SK-N-SH (cell line): ENCODE measurements at regions not wholly inside any gene's neighbourhood (a gene's known extent, or its start where the extent isn't known, plus 50 kb on each side); places are given as distances from the start of the nearest gene placed in this dataset.
A peak's percentile ranks its signal among the peaks of the same experiment; 100 is the strongest.

Source experiments
- CTCF ChIA-PET: fragments of 300-600, 350-600 bp; formaldehyde crosslinking; extraction: SDS; loops from one replicate; lab custom pipeline; 2021; lab: Yijun Ruan, JAX
- POLR2A ChIA-PET: fragments of 350-600 bp; sonication (Branson Sonifier 250); formaldehyde crosslinking; extraction: SDS; loops from one replicate; lab custom pipeline; 2020; ENCODE audit warnings: antibody characterized with exemption, inconsistent platforms; lab: Yijun Ruan, JAX
- DNase-seq: peaks from one replicate; pipeline ENCODE4 v3.0.0; 2012
- H2AFZ ChIP-seq: fragments of 200-600 bp; sonication (generic); 2 replicates; pipeline ENCODE4 v1.8.1; 2016; ENCODE audit warnings: antibody characterized with exemption, mild to moderate bottlenecking, low read depth
- H3F3A ChIP-seq: fragments of 200-600 bp; sonication (generic); replicated peaks from 2 replicates; pipeline ENCODE3; 2016; ENCODE audit warnings: antibody characterized with exemption, mild to moderate bottlenecking; ENCODE audit not compliant: insufficient read depth
- H3K27ac ChIP-seq, 2 experiments: fragments of 200-500 bp in 1 of 2; fragments of 200-600 bp in 1 of 2; sonication (Bioruptor generic) in 1 of 2; sonication (generic), shearing (Covaris generic) in 1 of 2; 2 replicates each; pipeline versions ENCODE4 v1.5.1 to v1.6.1; 2014 to 2016; ENCODE audit warnings: low read depth in 2 of 2, inconsistent platforms in 1 of 2, low read length in 1 of 2, mild to moderate bottlenecking in 1 of 2, mixed read lengths in 1 of 2
- H3K27me3 ChIP-seq: fragments of 200-600 bp; sonication (generic), shearing (Covaris generic); 2 replicates; pipeline ENCODE4 v1.6.1; 2016; ENCODE audit warnings: mixed run types; ENCODE audit not compliant: insufficient read depth
- H3K36me3 ChIP-seq, 2 experiments: fragments of 200-500 bp in 1 of 2; fragments of 200-600 bp in 1 of 2; sonication (Bioruptor generic) in 1 of 2; sonication (generic) in 1 of 2; replicated peaks in 1 of 2; 2 replicates each; pipeline versions ENCODE3 to v1.5.1; 2014 to 2016; ENCODE audit warnings: low read length in 1 of 2, mild to moderate bottlenecking in 1 of 2; ENCODE audit not compliant: insufficient read depth in 2 of 2, control insufficient read depth in 1 of 2
- H3K4me1 ChIP-seq, 2 experiments: fragments of 200-500 bp in 1 of 2; fragments of 200-600 bp in 1 of 2; sonication (Bioruptor generic) in 1 of 2; sonication (generic), shearing (Covaris generic) in 1 of 2; 2 replicates each; pipeline versions ENCODE4 v1.5.1 to v1.6.1; 2014 to 2016; ENCODE audit warnings: low read depth in 1 of 2, low read length in 1 of 2, mixed run types in 1 of 2; ENCODE audit not compliant: insufficient read depth in 2 of 2, control insufficient read depth in 1 of 2
- H3K4me2 ChIP-seq: fragments of 200-600 bp; sonication (generic), shearing (Covaris generic); 2 replicates; pipeline ENCODE4 v1.6.1; 2017; ENCODE audit warnings: mixed run types
- H3K4me3 ChIP-seq, 2 experiments: fragments of 200-500 bp in 1 of 2; fragments of 200-600 bp in 1 of 2; sonication (Bioruptor generic) in 1 of 2; sonication (generic), shearing (Covaris generic) in 1 of 2; 2 replicates each; pipeline versions ENCODE4 v1.5.1 to v1.8.1; 2014 to 2016; ENCODE audit warnings: low read depth in 2 of 2, inconsistent platforms in 1 of 2, low read length in 1 of 2, mild to moderate bottlenecking in 1 of 2, mixed read lengths in 1 of 2, moderate library complexity in 1 of 2
- H3K79me2 ChIP-seq: fragments of 200-600 bp; sonication (generic); 2 replicates; pipeline ENCODE4 v1.8.1; 2017; ENCODE audit warnings: mild to moderate bottlenecking; ENCODE audit not compliant: insufficient read depth
- H3K9ac ChIP-seq: fragments of 200-600 bp; sonication (generic); 2 replicates; pipeline ENCODE4 v1.6.1; 2017; ENCODE audit warnings: mixed run types
- H3K9me2 ChIP-seq: fragments of 200-600 bp; sonication (generic); 2 replicates; pipeline ENCODE4 v1.6.1; 2017; ENCODE audit warnings: mixed run types
- H3K9me3 ChIP-seq: fragments of 200-600 bp; sonication (generic); 2 replicates; pipeline ENCODE4 v1.6.1; 2017; ENCODE audit warnings: mixed run types, mild to moderate bottlenecking, moderate library complexity
- H4K20me1 ChIP-seq: fragments of 200-600 bp; sonication (generic); 2 replicates; pipeline ENCODE4 v1.6.1; 2017; ENCODE audit warnings: mild to moderate bottlenecking, mixed run types; ENCODE audit not compliant: insufficient read depth
- CTCF ChIP-seq: fragments of 200-600 bp; sonication (generic); IDR thresholded peaks from 2 replicates; pipeline ENCODE4 v1.6.1; 2017; ENCODE audit warnings: antibody characterized with exemption, mild to moderate bottlenecking, moderate library complexity
- ELF1 ChIP-seq: IDR thresholded peaks from 2 replicates; pipeline ENCODE4 v1.4.0; 2012
- EZH2phosphoT487 ChIP-seq: fragments of 200-600 bp; sonication (generic); IDR thresholded peaks from 2 replicates; pipeline ENCODE4 v1.6.1; 2017; ENCODE audit warnings: low read depth, mixed run types, mild to moderate bottlenecking, antibody characterized with exemption, moderate library complexity, borderline replicate concordance
- FOXJ3 ChIP-seq: sonication (generic); formaldehyde crosslinking; IDR thresholded peaks from 2 replicates; pipeline ENCODE4 v1.5.1; 2020; ENCODE audit warnings: mild to moderate bottlenecking, missing genetic modification reagents
- GABPA ChIP-seq: IDR thresholded peaks from 2 replicates; pipeline ENCODE4 v1.4.0; 2012; ENCODE audit warnings: low read depth, mild to moderate bottlenecking
- GATA2 ChIP-seq: sonication (generic); formaldehyde crosslinking; IDR thresholded peaks from 2 replicates; pipeline ENCODE4 v1.5.0; 2020; ENCODE audit warnings: mild to moderate bottlenecking, missing genetic modification reagents
- MAX ChIP-seq: IDR thresholded peaks from 2 replicates; pipeline ENCODE4 v1.4.0; 2012; ENCODE audit warnings: low read depth
- MEF2A ChIP-seq: IDR thresholded peaks from 2 replicates; pipeline ENCODE4 v1.4.0; 2012; ENCODE audit warnings: low read depth, borderline replicate concordance
- MXI1 ChIP-seq: IDR thresholded peaks from 2 replicates; pipeline ENCODE4 v1.6.1; 2012; ENCODE audit warnings: mild to moderate bottlenecking, low read depth, low read length, improper control_type of control experiment
- PBX3 ChIP-seq: IDR thresholded peaks from 2 replicates; pipeline ENCODE4; 2012
- POLR2AphosphoS5 ChIP-seq: IDR thresholded peaks from 2 replicates; pipeline ENCODE4 v1.6.1; 2012; ENCODE audit warnings: low read depth, low read length
- RAD21 ChIP-seq: IDR thresholded peaks from 2 replicates; pipeline ENCODE4 v1.6.1; 2012; ENCODE audit warnings: mild to moderate bottlenecking, low read length
- RCOR1 ChIP-seq: fragments of 150-350 bp; IDR thresholded peaks from 2 replicates; pipeline ENCODE4 v1.6.1; 2017; ENCODE audit warnings: antibody characterized with exemption, low read length
- RFX5 ChIP-seq: IDR thresholded peaks from 2 replicates; pipeline ENCODE4 v1.6.1; 2012; ENCODE audit warnings: mild to moderate bottlenecking, improper control_type of control experiment, low read length
- SIN3A ChIP-seq: IDR thresholded peaks from 2 replicates; pipeline ENCODE4 v1.6.1; 2012; ENCODE audit warnings: low read depth, mild to moderate bottlenecking, low read length, moderate library complexity, borderline replicate concordance
- SMC3 ChIP-seq: IDR thresholded peaks from 2 replicates; pipeline ENCODE4 v1.6.1; 2012; ENCODE audit warnings: low read depth, low read length, improper control_type of control experiment
- USF1 ChIP-seq: IDR thresholded peaks from 2 replicates; pipeline ENCODE4 v1.4.0; 2012; ENCODE audit warnings: low read depth, borderline replicate concordance
- USF2 ChIP-seq: fragments of 150-350 bp; IDR thresholded peaks from 2 replicates; pipeline ENCODE4 v1.6.1; 2017; ENCODE audit warnings: antibody characterized with exemption, low read length, low read depth, borderline replicate concordance
- YY1 ChIP-seq: IDR thresholded peaks from 2 replicates; pipeline ENCODE4 v1.4.0; 2012; ENCODE audit warnings: low read depth, mild to moderate bottlenecking
- WGBS: methylation state at CpG from one replicate; pipeline ENCODE4 v1.1.6; 2017; ENCODE audit warnings: low lambda C conversion rate; 5-methylcytosine and 5-hydroxymethylcytosine counted together

GRCh38 chr17:54172096-54172984 lies 349.6 kb downstream of the KIF2B start:
- WGBS: 4% methylated on average over 3 of the region's 3 CpGs
- Histone ChIP-seq H3K4me3 (no peak overlapping the region), H3K9me3 (peaks cover 8% of the 10 kb centered on the region; the same call in 1 of the 2 replicates), H4K20me1 (no peaks in the 10 kb centered on the region), H3K36me3 (no peaks in the 10 kb centered on the region), H3F3A (no peaks in the 10 kb centered on the region), H3K27me3 (no peaks in the 10 kb centered on the region), H3K27ac (peak overlapping the region in 1 of 2 experiments; percentile 6; a peak in 1 of 4 replicates), H3K4me2 (no peak overlapping the region), H2AFZ (no peak overlapping the region), H3K79me2 (no peaks in the 10 kb centered on the region), H3K9me2 (no peaks in the 10 kb centered on the region), H3K4me1 (no peaks in the 10 kb centered on the region; a peak in 1 of 4 replicates), H3K9ac (no peak overlapping the region)
- no peak for TF ChIP-seq RCOR1
- no peak for TF ChIP-seq ELF1
- TF ChIP-seq GATA2 (CRISPR knock-in tag): no peak
- peak; percentile 57 for TF ChIP-seq SMC3
- TF ChIP-seq MAX: no peak
- no peak for TF ChIP-seq PBX3
- no peak for TF ChIP-seq YY1
- TF ChIP-seq EZH2phosphoT487: no peak
- no peak for TF ChIP-seq USF1
- no peak for TF ChIP-seq POLR2AphosphoS5
- no peak for TF ChIP-seq MXI1
- TF ChIP-seq FOXJ3 (CRISPR knock-in tag): no peak
- no peak for TF ChIP-seq RFX5
- TF ChIP-seq CTCF: peak; percentile 64
- no peak for TF ChIP-seq SIN3A
- TF ChIP-seq MEF2A: no peak
- TF ChIP-seq USF2: no peak
- no peak for TF ChIP-seq GABPA
- peak; percentile 80 for TF ChIP-seq RAD21
- POLR2A ChIA-PET: no interaction called here
- DNase-seq: no peak
- CTCF ChIA-PET: interaction anchor here (0.6 to 0.9 kb wide), 2 partner anchors 50 to 277 kb away, joined by 3 read pairs; no protein-coding TSS in a partner anchor
